IMR-90 (cell line): ENCODE measurements at regions not wholly inside any gene's neighbourhood (a gene's known extent, or its start where the extent isn't known, plus 50 kb on each side); places are given as distances from the start of the nearest gene placed in this dataset.

Source experiments
- CEBPB ChIP-seq: IDR thresholded peaks from 2 replicates; pipeline ENCODE4 v1.6.1; 2012; ENCODE audit warnings: low read depth, low read length, improper control_type of control experiment
- CTCF ChIP-seq: conservative IDR thresholded peaks from 2 replicates; pipeline ENCODE4 v1.5.1; 2012; ENCODE audit warnings: mild to moderate bottlenecking, low read depth, low read length, improper control_type of control experiment
- ELK1 ChIP-seq: fragments of 150-350 bp; IDR thresholded peaks from 2 replicates; pipeline ENCODE4 v1.6.1; 2016; ENCODE audit warnings: low read depth, mild to moderate bottlenecking, low read length, moderate library complexity, borderline replicate concordance
- POLR2A ChIP-seq: IDR thresholded peaks from 2 replicates; pipeline ENCODE4 v1.6.1; 2012; ENCODE audit warnings: mild to moderate bottlenecking, low read depth, low read length
- RAD21 ChIP-seq: IDR thresholded peaks from 2 replicates; pipeline ENCODE4 v1.6.1; 2012; ENCODE audit warnings: low read length, improper control_type of control experiment
- USF2 ChIP-seq: fragments of 150-350 bp; IDR thresholded peaks from 2 replicates; pipeline ENCODE4 v1.6.1; 2017; ENCODE audit warnings: mild to moderate bottlenecking, antibody characterized with exemption, low read length, low read depth

- TF ChIP-seq POLR2A (no peak), CTCF (no peak), CEBPB (no peak), RAD21 (no peak), ELK1 (no peak), USF2 (no peak)
These were observed 439.6 kb downstream of the CDH8 start for GRCh38 chr16:61596655-61597054.
